Neural cell (in vitro differentiated cells): ENCODE measurements at regions not wholly inside any gene's neighbourhood (a gene's known extent, or its start where the extent isn't known, plus 50 kb on each side); places are given as distances from the start of the nearest gene placed in this dataset.

Experiments
- H2AFZ ChIP-seq: fragments of 200-600, 300-800 bp; sonication (generic), shearing (Covaris generic); 2 replicates; pipeline ENCODE4 v1.6.0; 2014; ENCODE audit warnings: low read depth, mild to moderate bottlenecking, antibody characterized with exemption, low read length, moderate library complexity
- H3F3A ChIP-seq: fragments of 200-600 bp; shearing (Covaris generic); 2 replicates; pipeline ENCODE4 v1.6.1; 2016; ENCODE audit warnings: mild to moderate bottlenecking, moderate library complexity, mixed read lengths, antibody characterized with exemption, low read length; ENCODE audit not compliant: insufficient read depth, poor library complexity, severe bottlenecking
- H3K27ac ChIP-seq: fragments of 200-600, 300-800 bp; sonication (generic), shearing (Covaris generic); 2 replicates; pipeline ENCODE4 v1.5.1; 2014; ENCODE audit warnings: mild to moderate bottlenecking, low read length, moderate library complexity
- H3K27me3 ChIP-seq: fragments of 300-800, 200-600 bp; sonication (generic), shearing (Covaris generic); 2 replicates; pipeline ENCODE4 v1.6.0; 2014; ENCODE audit warnings: mild to moderate bottlenecking, low read depth, low read length, moderate library complexity; ENCODE audit not compliant: insufficient read depth
- H3K36me3 ChIP-seq: fragments of 300-800, 200-600 bp; sonication (generic), shearing (Covaris generic); 2 replicates; pipeline ENCODE4 v1.5.1; 2014; ENCODE audit warnings: mild to moderate bottlenecking, antibody characterized with exemption, low read length, moderate library complexity; ENCODE audit not compliant: insufficient read depth
- H3K4me2 ChIP-seq: fragments of 300-800, 200-600 bp; sonication (generic), shearing (Covaris generic); 2 replicates; pipeline ENCODE4 v1.6.0; 2014; ENCODE audit warnings: mild to moderate bottlenecking, low read length
- H3K4me3 ChIP-seq: fragments of 300-800, 200-600 bp; sonication (generic), shearing (Covaris generic); 2 replicates; pipeline ENCODE4 v1.5.1; 2014; ENCODE audit warnings: mild to moderate bottlenecking, low read length, moderate library complexity
- H3K79me2 ChIP-seq: fragments of 200-600 bp; shearing (Covaris generic); replicated peaks from 2 replicates; pipeline ENCODE4 v1.6.0; 2014; ENCODE audit warnings: mild to moderate bottlenecking, low read length, moderate library complexity; ENCODE audit not compliant: insufficient read depth
- H3K9ac ChIP-seq: fragments of 300-800, 200-600 bp; sonication (generic), shearing (Covaris generic); 2 replicates; pipeline ENCODE4 v1.6.1; 2016; ENCODE audit warnings: mild to moderate bottlenecking, low read length, mixed read lengths
- H3K9me2 ChIP-seq: fragments of 200-600 bp; shearing (Covaris generic); 2 replicates; pipeline ENCODE4 v1.6.1; 2016; ENCODE audit warnings: mild to moderate bottlenecking, low read length, mixed read lengths; ENCODE audit not compliant: insufficient read depth
- H3K9me3 ChIP-seq: fragments of 200-600, 300-800 bp; sonication (generic), shearing (Covaris generic); 2 replicates; pipeline ENCODE4 v1.6.1; 2016; ENCODE audit warnings: mild to moderate bottlenecking, mixed run types, low read length, moderate library complexity, mixed read lengths
- H4K20me1 ChIP-seq: fragments of 200-600 bp; shearing (Covaris generic); 2 replicates; pipeline ENCODE4 v1.6.1; 2016; ENCODE audit warnings: mild to moderate bottlenecking, mixed run types; ENCODE audit not compliant: insufficient read depth
- CTCF ChIP-seq: fragments of 450-650 bp; IDR thresholded peaks from 2 replicates; pipeline ENCODE4 v1.5.1; 2014; ENCODE audit warnings: antibody characterized with exemption, mild to moderate bottlenecking, moderate library complexity; ENCODE audit not compliant: poor library complexity, severe bottlenecking
- EP300 ChIP-seq: fragments of 450-650 bp; conservative IDR thresholded peaks from 2 replicates; pipeline ENCODE4 v1.6.1; 2014; ENCODE audit warnings: antibody characterized with exemption, mild to moderate bottlenecking, moderate library complexity; ENCODE audit not compliant: poor library complexity, severe bottlenecking
- EZH2 ChIP-seq: fragments of 200-600, 300-800 bp; shearing (Covaris generic), sonication (generic); IDR thresholded peaks from 2 replicates; pipeline ENCODE4 v1.6.1; 2014; ENCODE audit warnings: antibody characterized with exemption, low read length, borderline replicate concordance, mild to moderate bottlenecking; ENCODE audit not compliant: insufficient read depth, poor library complexity, severe bottlenecking
- MXI1 ChIP-seq: fragments of 450-650 bp; conservative IDR thresholded peaks from 2 replicates; pipeline ENCODE4 v1.6.1; 2014; ENCODE audit warnings: antibody characterized with exemption, mild to moderate bottlenecking; ENCODE audit not compliant: poor library complexity, severe bottlenecking
- POLR2AphosphoS5 ChIP-seq: IDR thresholded peaks from 2 replicates; pipeline ENCODE4 v1.6.1; 2012
- RAD21 ChIP-seq: fragments of 450-650 bp; conservative IDR thresholded peaks from 2 replicates; pipeline ENCODE4 v1.6.1; 2014; ENCODE audit warnings: antibody characterized with exemption, mild to moderate bottlenecking, moderate library complexity
- REST ChIP-seq: IDR thresholded peaks from 2 replicates; pipeline ENCODE4 v1.6.1; 2012; ENCODE audit warnings: borderline replicate concordance
- SMC3 ChIP-seq: fragments of 450-650 bp; conservative IDR thresholded peaks from 2 replicates; pipeline ENCODE4 v1.6.1; 2014; ENCODE audit warnings: antibody characterized with exemption, mild to moderate bottlenecking, moderate library complexity; ENCODE audit not compliant: poor library complexity
- TAF1 ChIP-seq: IDR thresholded peaks from 2 replicates; pipeline ENCODE4 v1.6.1; 2012; ENCODE audit warnings: low read depth

DNA sequence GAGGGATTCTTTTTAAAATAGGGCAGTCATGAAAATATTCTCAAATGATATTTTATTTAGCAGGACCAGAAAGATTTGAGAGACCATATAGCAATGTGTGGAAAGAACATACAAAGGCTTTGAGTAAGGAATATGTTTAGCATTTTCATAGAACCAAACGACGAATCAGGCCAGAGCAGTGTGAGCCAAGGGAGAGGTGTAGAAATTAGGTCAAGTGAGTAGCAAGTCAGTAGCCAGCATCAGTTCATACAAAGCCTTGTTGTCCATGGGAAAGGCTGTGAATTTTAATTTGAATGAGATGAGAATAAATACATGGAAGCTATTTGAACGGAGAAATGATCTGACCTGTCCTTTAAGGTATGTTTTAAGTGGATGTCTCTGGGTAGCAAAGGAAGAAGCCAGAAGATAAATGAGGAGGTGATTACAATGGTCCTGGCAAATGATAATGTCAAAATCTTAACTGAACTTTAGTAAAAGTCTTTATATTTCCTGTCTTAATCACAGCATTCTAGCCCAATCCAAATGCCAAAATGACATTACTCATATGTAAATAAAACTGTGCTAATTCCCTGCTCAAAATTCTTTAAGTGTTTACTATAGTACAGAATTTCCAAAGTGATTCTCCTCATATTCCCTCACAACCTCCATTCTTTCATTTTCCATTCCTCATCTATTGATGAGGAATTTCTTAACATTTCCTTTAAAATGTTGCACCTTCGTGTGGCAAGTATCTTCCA, 155.7 kb upstream of the SLIT2 start:
- no peak for TF ChIP-seq MXI1
- TF ChIP-seq TAF1 = no peak
- TF ChIP-seq EP300 = no peak
- no peak for TF ChIP-seq CTCF
- TF ChIP-seq REST = no peak
- no peak for TF ChIP-seq POLR2AphosphoS5
- TF ChIP-seq EZH2 = no peak
- H3K4me3 ChIP-seq = no peak overlapping the region
- no peaks in the 10 kb centered on the region for H3K9me3 ChIP-seq
- no peaks in the 10 kb centered on the region for H3F3A ChIP-seq
- H3K9me2 ChIP-seq = no peaks in the 10 kb centered on the region
- no peak overlapping the region for H2AFZ ChIP-seq
- no peaks in the 10 kb centered on the region for H3K79me2 ChIP-seq
- H3K9ac ChIP-seq = no peak overlapping the region
- H3K27me3 ChIP-seq = no peaks in the 10 kb centered on the region
- H3K4me2 ChIP-seq = no peak overlapping the region
- no peaks in the 10 kb centered on the region for H4K20me1 ChIP-seq
- H3K27ac ChIP-seq = no peak overlapping the region
- no peaks in the 10 kb centered on the region for H3K36me3 ChIP-seq

DNA sequence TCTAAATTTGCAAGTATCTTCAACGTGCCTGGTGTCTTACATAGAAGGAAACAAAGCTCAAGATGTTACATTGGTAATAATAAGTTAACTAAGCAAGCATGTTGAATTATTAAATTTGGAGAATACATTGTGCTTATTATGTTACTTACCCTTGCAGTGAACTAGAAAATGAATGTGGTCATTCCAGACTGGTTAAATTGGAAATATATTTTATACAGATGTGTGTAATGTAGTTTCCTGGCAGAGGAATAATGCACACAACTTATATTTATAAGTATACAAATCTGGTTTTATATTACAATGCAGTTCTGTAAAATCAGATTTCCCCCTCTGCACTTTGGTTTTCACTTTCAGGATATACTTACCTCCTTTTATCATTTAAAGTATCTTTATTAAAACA, 159.9 kb upstream of the SLIT2 start:
- H2AFZ ChIP-seq = no peak overlapping the region
- no peak overlapping the region for H3K4me2 ChIP-seq
- no peaks in the 10 kb centered on the region for H3F3A ChIP-seq
- H4K20me1 ChIP-seq = no peaks in the 10 kb centered on the region
- no peak overlapping the region for H3K27ac ChIP-seq
- no peak overlapping the region for H3K9ac ChIP-seq
- no peaks in the 10 kb centered on the region for H3K36me3 ChIP-seq
- H3K9me3 ChIP-seq = no peaks in the 10 kb centered on the region
- H3K27me3 ChIP-seq = no peaks in the 10 kb centered on the region
- TF ChIP-seq REST (no peak), POLR2AphosphoS5 (no peak), TAF1 (no peak), EZH2 (no peak), SMC3 (no peak), MXI1 (no peak), CTCF (no peak), EP300 (no peak), RAD21 (no peak)
- no peak overlapping the region for H3K4me3 ChIP-seq
- no peaks in the 10 kb centered on the region for H3K9me2 ChIP-seq
- no peaks in the 10 kb centered on the region for H3K79me2 ChIP-seq
